ENCODE measurements at regions not wholly inside any gene's neighbourhood (a gene's known extent, or its start where the extent isn't known, plus 50 kb on each side); places are given as distances from the start of the nearest gene placed in this dataset.

GRCh38 chr6:71602385-71603007 is 283.9 kb upstream of the RIMS1 start:
- peak; percentile 32 for ATAC-seq
- no peak overlapping the region for H3K27ac Mint-ChIP-seq
- H3K4me1 Mint-ChIP-seq, result no peaks in the 10 kb centered on the region
- H3K9me3 Mint-ChIP-seq, result peaks cover 12% of the 10 kb centered on the region
- H3K4me3 Mint-ChIP-seq, result no peak overlapping the region
- no peaks in the 10 kb centered on the region for H3K36me3 Mint-ChIP-seq
- DNase-seq (ENCODE audit: low spot score in 2 of 2), result no peak

GRCh38 chr6:71603021-71603420 is 283.3 kb upstream of the RIMS1 start:
- no peak for DNase-seq (ENCODE audit: low spot score in 2 of 2)
- Mint-ChIP-seq H3K4me3 (no peak overlapping the region), H3K9me3 (peaks cover 12% of the 10 kb centered on the region), H3K36me3 (no peaks in the 10 kb centered on the region), H3K27ac (no peak overlapping the region), H3K4me1 (no peaks in the 10 kb centered on the region)
- ATAC-seq, result no peak

GRCh38 chr6:71608646-71609045 is 277.7 kb upstream of the RIMS1 start:
- no peak for ATAC-seq

GRCh38 chr6:71619836-71620235 is 266.5 kb upstream of the RIMS1 start:
- H3K4me1 Mint-ChIP-seq, result no peaks in the 10 kb centered on the region
- H3K9me3 Mint-ChIP-seq, result peaks cover 10% of the 10 kb centered on the region
- DNase-seq (ENCODE audit: low spot score in 2 of 2), result no peak
- H3K27ac Mint-ChIP-seq, result no peak overlapping the region
- H3K36me3 Mint-ChIP-seq, result no peaks in the 10 kb centered on the region
- no peak overlapping the region for H3K4me3 Mint-ChIP-seq
- no peak for ATAC-seq

More at GRCh38 chr6:71608646-71609045, 277.7 kb upstream of the RIMS1 start:
- no peak overlapping the region for H3K4me3 Mint-ChIP-seq
- no peak overlapping the region for H3K27ac Mint-ChIP-seq
- no peak for DNase-seq (ENCODE audit: low spot score in 2 of 2)
- no peaks in the 10 kb centered on the region for H3K4me1 Mint-ChIP-seq
- H3K36me3 Mint-ChIP-seq, result no peaks in the 10 kb centered on the region
- H3K9me3 Mint-ChIP-seq, result peaks cover 10% of the 10 kb centered on the region

GRCh38 chr6:71621918-71622519 is 264.3 kb upstream of the RIMS1 start:
- no peak overlapping the region for H3K27ac Mint-ChIP-seq
- DNase-seq (ENCODE audit: low spot score in 2 of 2), result no peak
- no peak overlapping the region for H3K4me3 Mint-ChIP-seq
- H3K9me3 Mint-ChIP-seq, result peaks cover 14% of the 10 kb centered on the region
- H3K4me1 Mint-ChIP-seq, result no peaks in the 10 kb centered on the region
- H3K36me3 Mint-ChIP-seq, result no peaks in the 10 kb centered on the region
- no peak for ATAC-seq

GRCh38 chr6:71642120-71642519 is 244.2 kb upstream of the RIMS1 start:
- Mint-ChIP-seq H3K9me3 (peaks cover 2% of the 10 kb centered on the region), H3K4me3 (no peak overlapping the region), H3K4me1 (no peaks in the 10 kb centered on the region), H3K27ac (no peak overlapping the region), H3K36me3 (no peaks in the 10 kb centered on the region)
- DNase-seq (ENCODE audit: low spot score in 2 of 2) (no peak), ATAC-seq (no peak)

GRCh38 chr6:71642793-71643192 is 243.6 kb upstream of the RIMS1 start:
- Mint-ChIP-seq H3K4me1 (no peaks in the 10 kb centered on the region), H3K27ac (no peak overlapping the region), H3K36me3 (no peaks in the 10 kb centered on the region), H3K4me3 (no peak overlapping the region), H3K9me3 (no peaks in the 10 kb centered on the region)
- DNase-seq (ENCODE audit: low spot score in 2 of 2), result no peak
- ATAC-seq, result no peak

- ATAC-seq (no peak), DNase-seq (ENCODE audit: low spot score in 2 of 2) (no peak)
- no peak overlapping the region for H3K4me3 Mint-ChIP-seq
- peaks cover 5% of the 10 kb centered on the region for H3K9me3 Mint-ChIP-seq
- H3K4me1 Mint-ChIP-seq, result no peaks in the 10 kb centered on the region
- H3K27ac Mint-ChIP-seq, result no peak overlapping the region
- H3K36me3 Mint-ChIP-seq, result no peaks in the 10 kb centered on the region
Observed at GRCh38 chr6:71645299-71645698, 241.1 kb upstream of the RIMS1 start.

- no peak for DNase-seq (ENCODE audit: low spot score in 2 of 2)
- no peak overlapping the region for H3K27ac Mint-ChIP-seq
- H3K4me1 Mint-ChIP-seq, result no peaks in the 10 kb centered on the region
- H3K9me3 Mint-ChIP-seq, result peaks cover 10% of the 10 kb centered on the region
- ATAC-seq, result no peak
- H3K4me3 Mint-ChIP-seq, result no peak overlapping the region
- H3K36me3 Mint-ChIP-seq, result no peaks in the 10 kb centered on the region
Observed at GRCh38 chr6:71649915-71650314, 236.4 kb upstream of the RIMS1 start.

GRCh38 chr6:71651636-71652035 is 234.7 kb upstream of the RIMS1 start:
- no peaks in the 10 kb centered on the region for H3K36me3 Mint-ChIP-seq
- peaks cover 10% of the 10 kb centered on the region for H3K9me3 Mint-ChIP-seq
- no peak overlapping the region for H3K4me3 Mint-ChIP-seq
- H3K27ac Mint-ChIP-seq, result no peak overlapping the region
- no peaks in the 10 kb centered on the region for H3K4me1 Mint-ChIP-seq
- ATAC-seq (no peak), DNase-seq (ENCODE audit: low spot score in 2 of 2) (no peak)

- no peak for ATAC-seq
- H3K9me3 Mint-ChIP-seq, result peaks cover 11% of the 10 kb centered on the region
Observed at GRCh38 chr6:71656121-71656520, 230.2 kb upstream of the RIMS1 start.

GRCh38 chr6:71665931-71666330 is 220.4 kb upstream of the RIMS1 start:
- Mint-ChIP-seq H3K4me1 (no peaks in the 10 kb centered on the region), H3K9me3 (peaks cover 14% of the 10 kb centered on the region), H3K36me3 (no peaks in the 10 kb centered on the region), H3K4me3 (no peak overlapping the region), H3K27ac (no peak overlapping the region)
- ATAC-seq (no peak), DNase-seq (ENCODE audit: low spot score in 2 of 2) (no peak)

More at GRCh38 chr6:71656121-71656520, 230.2 kb upstream of the RIMS1 start:
- Mint-ChIP-seq H3K36me3 (no peaks in the 10 kb centered on the region), H3K27ac (no peak overlapping the region), H3K4me1 (no peaks in the 10 kb centered on the region), H3K4me3 (no peak overlapping the region)
- no peak for DNase-seq (ENCODE audit: low spot score in 2 of 2)

- DNase-seq (ENCODE audit: low spot score in 2 of 2) (no peak), ATAC-seq (no peak)
- no peaks in the 10 kb centered on the region for H3K9me3 Mint-ChIP-seq
- no peak overlapping the region for H3K27ac Mint-ChIP-seq
- no peak overlapping the region for H3K4me3 Mint-ChIP-seq
- H3K4me1 Mint-ChIP-seq, result no peaks in the 10 kb centered on the region
- no peaks in the 10 kb centered on the region for H3K36me3 Mint-ChIP-seq
Observed at GRCh38 chr6:71672876-71673275, 213.5 kb upstream of the RIMS1 start.

- Mint-ChIP-seq H3K4me1 (no peaks in the 10 kb centered on the region), H3K36me3 (no peaks in the 10 kb centered on the region), H3K27ac (no peak overlapping the region), H3K9me3 (no peaks in the 10 kb centered on the region), H3K4me3 (no peak overlapping the region)
- DNase-seq (ENCODE audit: low spot score in 2 of 2) (no peak), ATAC-seq (no peak)
Observed at GRCh38 chr6:71675386-71675785, 211.0 kb upstream of the RIMS1 start.

- H3K4me1 Mint-ChIP-seq, result no peaks in the 10 kb centered on the region
- no peaks in the 10 kb centered on the region for H3K9me3 Mint-ChIP-seq
- DNase-seq (ENCODE audit: low spot score in 2 of 2) (no peak), ATAC-seq (no peak)
- no peak overlapping the region for H3K4me3 Mint-ChIP-seq
- no peaks in the 10 kb centered on the region for H3K36me3 Mint-ChIP-seq
- H3K27ac Mint-ChIP-seq, result no peak overlapping the region
Observed at GRCh38 chr6:71676298-71676697, 210.1 kb upstream of the RIMS1 start.

GRCh38 chr6:71678091-71678490 is 208.3 kb upstream of the RIMS1 start:
- Mint-ChIP-seq H3K4me1 (no peaks in the 10 kb centered on the region), H3K36me3 (no peaks in the 10 kb centered on the region), H3K9me3 (peaks cover 6% of the 10 kb centered on the region), H3K4me3 (no peak overlapping the region), H3K27ac (no peak overlapping the region)
- no peak for DNase-seq (ENCODE audit: low spot score in 2 of 2)
- no peak for ATAC-seq
